Panc1 (cell line): ENCODE measurements at regions not wholly inside any gene's neighbourhood (a gene's known extent, or its start where the extent isn't known, plus 50 kb on each side); places are given as distances from the start of the nearest gene placed in this dataset.

Experiments
- POLR2AphosphoS5 ChIP-seq: IDR thresholded peaks from 2 replicates; pipeline ENCODE4 v1.6.1; 2012; ENCODE audit warnings: mild to moderate bottlenecking, low read depth, low read length, moderate library complexity
- SIN3A ChIP-seq: IDR thresholded peaks from 2 replicates; pipeline ENCODE4 v1.6.1; 2012; ENCODE audit warnings: low read depth, mild to moderate bottlenecking, low read length, moderate library complexity, borderline replicate concordance; ENCODE audit not compliant: insufficient read depth
- TCF7L2 ChIP-seq: IDR thresholded peaks from 2 replicates; pipeline ENCODE4 v1.6.1; 2011; ENCODE audit warnings: mild to moderate bottlenecking, low read depth, low read length, inconsistent platforms
- TF ChIP-seq, protein P1 (sequence below): fragments of 450-650 bp; IDR thresholded peaks from 2 replicates; pipeline ENCODE4 v1.5.1; 2017; ENCODE audit warnings: mild to moderate bottlenecking
- TF ChIP-seq, protein P2 (sequence below), 2 experiments: IDR thresholded peaks; 2 replicates each; pipeline ENCODE4 v1.6.1; 2011 to 2012; ENCODE audit warnings: low read depth in 2 of 2, control low read depth in 1 of 2, low read length in 1 of 2, mild to moderate bottlenecking in 1 of 2, moderate library complexity in 1 of 2; ENCODE audit not compliant: insufficient read depth in 1 of 2

GRCh38 chr20:58092353-58092752 is 136.1 kb downstream of the ANKRD60 start:
- TF ChIP-seq, protein P1, sequence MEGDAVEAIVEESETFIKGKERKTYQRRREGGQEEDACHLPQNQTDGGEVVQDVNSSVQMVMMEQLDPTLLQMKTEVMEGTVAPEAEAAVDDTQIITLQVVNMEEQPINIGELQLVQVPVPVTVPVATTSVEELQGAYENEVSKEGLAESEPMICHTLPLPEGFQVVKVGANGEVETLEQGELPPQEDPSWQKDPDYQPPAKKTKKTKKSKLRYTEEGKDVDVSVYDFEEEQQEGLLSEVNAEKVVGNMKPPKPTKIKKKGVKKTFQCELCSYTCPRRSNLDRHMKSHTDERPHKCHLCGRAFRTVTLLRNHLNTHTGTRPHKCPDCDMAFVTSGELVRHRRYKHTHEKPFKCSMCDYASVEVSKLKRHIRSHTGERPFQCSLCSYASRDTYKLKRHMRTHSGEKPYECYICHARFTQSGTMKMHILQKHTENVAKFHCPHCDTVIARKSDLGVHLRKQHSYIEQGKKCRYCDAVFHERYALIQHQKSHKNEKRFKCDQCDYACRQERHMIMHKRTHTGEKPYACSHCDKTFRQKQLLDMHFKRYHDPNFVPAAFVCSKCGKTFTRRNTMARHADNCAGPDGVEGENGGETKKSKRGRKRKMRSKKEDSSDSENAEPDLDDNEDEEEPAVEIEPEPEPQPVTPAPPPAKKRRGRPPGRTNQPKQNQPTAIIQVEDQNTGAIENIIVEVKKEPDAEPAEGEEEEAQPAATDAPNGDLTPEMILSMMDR: no peak
- TF ChIP-seq POLR2AphosphoS5: no peak
- TF ChIP-seq SIN3A: no peak
- no peak for TF ChIP-seq TCF7L2
- TF ChIP-seq, protein P2, sequence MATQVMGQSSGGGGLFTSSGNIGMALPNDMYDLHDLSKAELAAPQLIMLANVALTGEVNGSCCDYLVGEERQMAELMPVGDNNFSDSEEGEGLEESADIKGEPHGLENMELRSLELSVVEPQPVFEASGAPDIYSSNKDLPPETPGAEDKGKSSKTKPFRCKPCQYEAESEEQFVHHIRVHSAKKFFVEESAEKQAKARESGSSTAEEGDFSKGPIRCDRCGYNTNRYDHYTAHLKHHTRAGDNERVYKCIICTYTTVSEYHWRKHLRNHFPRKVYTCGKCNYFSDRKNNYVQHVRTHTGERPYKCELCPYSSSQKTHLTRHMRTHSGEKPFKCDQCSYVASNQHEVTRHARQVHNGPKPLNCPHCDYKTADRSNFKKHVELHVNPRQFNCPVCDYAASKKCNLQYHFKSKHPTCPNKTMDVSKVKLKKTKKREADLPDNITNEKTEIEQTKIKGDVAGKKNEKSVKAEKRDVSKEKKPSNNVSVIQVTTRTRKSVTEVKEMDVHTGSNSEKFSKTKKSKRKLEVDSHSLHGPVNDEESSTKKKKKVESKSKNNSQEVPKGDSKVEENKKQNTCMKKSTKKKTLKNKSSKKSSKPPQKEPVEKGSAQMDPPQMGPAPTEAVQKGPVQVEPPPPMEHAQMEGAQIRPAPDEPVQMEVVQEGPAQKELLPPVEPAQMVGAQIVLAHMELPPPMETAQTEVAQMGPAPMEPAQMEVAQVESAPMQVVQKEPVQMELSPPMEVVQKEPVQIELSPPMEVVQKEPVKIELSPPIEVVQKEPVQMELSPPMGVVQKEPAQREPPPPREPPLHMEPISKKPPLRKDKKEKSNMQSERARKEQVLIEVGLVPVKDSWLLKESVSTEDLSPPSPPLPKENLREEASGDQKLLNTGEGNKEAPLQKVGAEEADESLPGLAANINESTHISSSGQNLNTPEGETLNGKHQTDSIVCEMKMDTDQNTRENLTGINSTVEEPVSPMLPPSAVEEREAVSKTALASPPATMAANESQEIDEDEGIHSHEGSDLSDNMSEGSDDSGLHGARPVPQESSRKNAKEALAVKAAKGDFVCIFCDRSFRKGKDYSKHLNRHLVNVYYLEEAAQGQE (IDR thresholded peaks at IDR 0.05; ENCODE audit: insufficient read depth in 1 of 2, low read depth in 2 of 2, low read length in 1 of 2): no peak
